Endothelial cell of umbilical vein (primary cell): ENCODE measurements at regions not wholly inside any gene's neighbourhood (a gene's known extent, or its start where the extent isn't known, plus 50 kb on each side); places are given as distances from the start of the nearest gene placed in this dataset.
"Not testable (repeated sequence)": the region's sequence is repeated elsewhere in the genome, so short reads cannot be mapped to it uniquely, and the experiment has no call there.

ENCODE experiments used
- BruUV-seq: library from RNA; stranded (reverse); fragments of 400-500 nt; replicated peaks from 2 replicates; lab custom pipeline; 2021; lab: Mats Ljungman, UMichigan
- CTCF ChIA-PET: fragments of 300-600, 350-600 bp; sonication (Branson Sonifier 250); formaldehyde crosslinking; loops from one replicate; lab custom pipeline; 2021; ENCODE audit warnings: antibody characterized with exemption, inconsistent platforms; lab: Charles Lee
- POLR2A ChIA-PET: fragments of 300-600, 350-600 bp; sonication (Branson Sonifier 250); formaldehyde crosslinking; loops from one replicate; lab custom pipeline; 2021; ENCODE audit warnings: antibody characterized with exemption, inconsistent platforms; lab: Charles Lee
- DNase-seq: peaks from one replicate; pipeline ENCODE4 v3.0.0-alpha.2; 2011; ENCODE audit warnings: low read depth, low spot score
- FAIRE-seq: peaks from 2 replicates; lab custom pipeline; 2011; peaks lifted over from hg19 to GRCh38; lab: Jason Lieb, UNC
- H2AFZ ChIP-seq: 2 replicates; pipeline ENCODE4 v1.6.0; 2012; ENCODE audit warnings: low read depth, low read length, control low read depth, inconsistent platforms
- H3K27ac ChIP-seq: 2 replicates; pipeline ENCODE4 v1.5.1; 2011; ENCODE audit warnings: low read depth, mild to moderate bottlenecking, control low read depth, low read length, moderate library complexity; ENCODE audit not compliant: insufficient read depth
- H3K27me3 ChIP-seq, 2 experiments: 2 replicates each; pipeline versions ENCODE4 v1.6.0 to v1.6.1; 2011; ENCODE audit warnings: low read length in 2 of 2, mixed read lengths in 1 of 2; ENCODE audit not compliant: control insufficient read depth in 2 of 2, insufficient read depth in 2 of 2
- H3K36me3 ChIP-seq, 2 experiments: 2 replicates in 1 of 2; 3 replicates in 1 of 2; pipeline ENCODE4 v1.5.1; 2011; ENCODE audit warnings: low read length in 2 of 2, mild to moderate bottlenecking in 1 of 2, moderate library complexity in 1 of 2; ENCODE audit not compliant: control insufficient read depth in 2 of 2, insufficient read depth in 2 of 2; ENCODE audit errors: extremely low read depth in 1 of 2
- H3K4me1 ChIP-seq: 3 replicates; pipeline ENCODE4 v1.5.1; 2011; ENCODE audit warnings: mild to moderate bottlenecking, low read length; ENCODE audit not compliant: control insufficient read depth, insufficient read depth; ENCODE audit errors: extremely low read depth
- H3K4me2 ChIP-seq: 2 replicates; pipeline ENCODE4 v1.6.1; 2011; ENCODE audit warnings: low read length, control low read depth, mixed read lengths; ENCODE audit not compliant: insufficient read depth
- H3K4me3 ChIP-seq, 3 experiments: fragments of 200-600 bp in 1 of 3; sonication (generic), shearing (Covaris generic) in 1 of 3; replicated peaks in 1 of 3; 2 replicates each; pipeline ENCODE4 v1.5.1; 2011 to 2016; ENCODE audit warnings: control low read depth in 3 of 3, low read length in 3 of 3, mild to moderate bottlenecking in 2 of 3, inconsistent platforms in 1 of 3, low read depth in 1 of 3, moderate library complexity in 1 of 3; ENCODE audit not compliant: insufficient read depth in 1 of 3
- H3K79me2 ChIP-seq: 2 replicates; pipeline ENCODE4 v1.6.0; 2012; ENCODE audit warnings: low read length, inconsistent platforms; ENCODE audit not compliant: control insufficient read depth, insufficient read depth
- H3K9ac ChIP-seq: replicated peaks from 2 replicates; pipeline ENCODE3; 2011; ENCODE audit warnings: low read length, control low read depth; ENCODE audit not compliant: insufficient read depth; ENCODE audit errors: extremely low read depth
- H3K9me1 ChIP-seq: replicated peaks from 3 replicates; pipeline ENCODE4 v1.6.0; 2011; ENCODE audit warnings: mild to moderate bottlenecking, low read length; ENCODE audit not compliant: control insufficient read depth, insufficient read depth; ENCODE audit errors: extremely low read depth
- H3K9me3 ChIP-seq: replicated peaks from 2 replicates; pipeline ENCODE4 v1.5.1; 2012; ENCODE audit warnings: low read length, inconsistent platforms; ENCODE audit not compliant: control insufficient read depth, insufficient read depth
- H4K20me1 ChIP-seq: replicated peaks from 2 replicates; pipeline ENCODE3; 2011; ENCODE audit warnings: mild to moderate bottlenecking, low read length; ENCODE audit not compliant: control insufficient read depth, insufficient read depth; ENCODE audit errors: extremely low read depth
- CTCF ChIP-seq, 2 donors: IDR thresholded peaks; 1 replicate in 1 of 2; 2 replicates in 1 of 2; pipeline ENCODE4 v1.5.1; 2011; ENCODE audit warnings: low read length in 2 of 2, mild to moderate bottlenecking in 2 of 2, moderate library complexity in 2 of 2, control low read depth in 1 of 2, inconsistent platforms in 1 of 2, low read depth in 1 of 2; ENCODE audit not compliant: insufficient read depth in 1 of 2; ENCODE audit errors: extremely low read depth in 1 of 2
- EZH2 ChIP-seq: IDR thresholded peaks from 2 replicates; pipeline ENCODE4 v1.6.1; 2012; ENCODE audit warnings: borderline replicate concordance, low read depth, mild to moderate bottlenecking, moderate library complexity, low read length, inconsistent platforms; ENCODE audit not compliant: severe bottlenecking
- FOS ChIP-seq: IDR thresholded peaks from 2 replicates; pipeline ENCODE4 v1.6.1; 2011; ENCODE audit warnings: mild to moderate bottlenecking, low read length, moderate library complexity, borderline replicate concordance; ENCODE audit not compliant: insufficient read depth
- GATA2 ChIP-seq: IDR thresholded peaks from 2 replicates; pipeline ENCODE4 v1.7.0; 2011; ENCODE audit warnings: low read depth, mild to moderate bottlenecking, moderate library complexity, mixed read lengths, low read length; ENCODE audit not compliant: insufficient read length, insufficient read depth
- JUN ChIP-seq: IDR thresholded peaks from 2 replicates; pipeline ENCODE4 v1.6.1; 2011; ENCODE audit warnings: borderline replicate concordance, low read depth; ENCODE audit not compliant: insufficient read length, insufficient read depth
- MAX ChIP-seq: IDR thresholded peaks from 2 replicates; pipeline ENCODE4 v1.6.1; 2011; ENCODE audit not compliant: insufficient read depth, insufficient read length
- MYC ChIP-seq: IDR thresholded peaks from one replicate; pipeline ENCODE4 v1.6.1; 2011; ENCODE audit warnings: mild to moderate bottlenecking, low read depth, low read length
- POLR2A ChIP-seq: IDR thresholded peaks from 2 replicates; pipeline ENCODE4 v1.6.1; 2012; ENCODE audit warnings: low read depth, mild to moderate bottlenecking, control low read depth, low read length
- POLR2AphosphoS5 ChIP-seq: IDR thresholded peaks from 2 replicates; pipeline ENCODE4 v1.6.1; 2012; ENCODE audit warnings: low read depth, mild to moderate bottlenecking, control low read depth, low read length, moderate library complexity; ENCODE audit not compliant: insufficient read depth
- dilution Hi-C: fragments of 300-500 bp; cut with MboI; formaldehyde crosslinking; loops from one replicate; pipeline ENCODE4 v1.15.0; 2019; ENCODE audit warnings: low sequenced_read_pairs; ENCODE audit not compliant: extremely low pct_ligation_motif_present
- intact Hi-C: fragments of 100-400 bp; cut with micrococcal nuclease; formaldehyde crosslinking; loops from one replicate; pipeline ENCODE4 v1.10.0; 2022

DNA sequence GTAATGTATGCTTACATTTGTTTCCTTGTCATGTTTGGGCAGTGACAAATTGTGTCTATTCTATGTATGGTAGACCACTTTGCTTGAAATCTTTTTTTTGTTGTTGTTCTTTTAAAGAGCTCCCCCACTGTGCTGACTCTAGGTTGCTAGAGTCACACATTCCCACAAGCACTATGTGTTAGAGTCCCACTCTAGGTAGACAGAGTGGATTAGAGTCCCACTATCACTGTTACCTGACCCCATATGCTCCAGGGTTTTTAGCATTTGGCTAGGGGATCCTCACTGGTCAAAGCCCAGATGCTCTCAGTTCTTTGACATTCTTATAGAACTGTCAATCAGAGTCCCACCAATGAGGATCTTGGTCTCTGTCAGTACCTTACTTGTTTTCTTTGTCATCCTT, 111.2 kb upstream of the TMSB4Y start:
- no peaks in the 10 kb centered on the region for H3K79me2 ChIP-seq
- no peaks in the 10 kb centered on the region for H3K27me3 ChIP-seq
- FAIRE-seq (no peak), DNase-seq (no peak)
- CTCF ChIA-PET: no interaction called here
- no peak overlapping the region for H3K9ac ChIP-seq
- no TSS peak for BruUV-seq
- dilution Hi-C loops (no loop called here), intact Hi-C loops (no loop called here)
- H3K4me3 ChIP-seq: no peak overlapping the region
- H3K4me2 ChIP-seq: no peak overlapping the region
- H3K27ac ChIP-seq: no peak overlapping the region
- H2AFZ ChIP-seq: no peak overlapping the region
- H3K9me1 ChIP-seq: no peaks in the 10 kb centered on the region
- TF ChIP-seq MYC: no peak
- TF ChIP-seq MAX: no peak
- TF ChIP-seq POLR2AphosphoS5: no peak
- no peak for TF ChIP-seq JUN
- TF ChIP-seq FOS: no peak
- no peak for TF ChIP-seq POLR2A
- TF ChIP-seq CTCF (IDR thresholded peaks at IDR 0.05; ENCODE audit: extremely low read depth in 1 of 2, insufficient read depth in 1 of 2, low read depth in 1 of 2, low read length in 2 of 2): no peak
- TF ChIP-seq GATA2: no peak
- no peak for TF ChIP-seq EZH2
- H3K36me3 ChIP-seq: no peaks in the 10 kb centered on the region
- no peaks in the 10 kb centered on the region for H4K20me1 ChIP-seq
- POLR2A ChIA-PET: no interaction called here
- H3K4me1 ChIP-seq: no peaks in the 10 kb centered on the region
- no peaks in the 10 kb centered on the region for H3K9me3 ChIP-seq

DNA sequence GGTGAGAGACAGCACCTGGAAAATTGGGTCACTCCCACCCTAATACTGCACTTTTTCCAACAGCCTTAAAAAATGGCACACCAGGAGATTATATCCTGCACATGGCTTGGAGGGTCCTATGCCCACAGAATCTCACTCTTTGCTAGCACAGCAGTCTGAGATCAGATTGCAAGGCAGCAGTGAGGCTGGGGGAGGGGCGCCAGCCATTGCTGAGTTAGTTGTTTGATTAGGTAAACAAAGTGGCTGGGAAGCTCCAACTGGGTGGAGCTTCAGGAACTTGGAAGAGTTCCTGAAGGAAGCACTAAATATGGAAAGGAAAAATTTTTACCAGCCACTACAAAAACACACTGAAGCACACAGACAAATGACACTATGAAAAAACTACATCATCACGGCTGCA, 91.1 kb upstream of the UTY start:
- H3K9me1 ChIP-seq, H4K20me1 ChIP-seq, CTCF ChIA-PET, dilution Hi-C loops, BruUV-seq, H3K4me1 ChIP-seq, DNase-seq, H3K4me3 ChIP-seq, H3K9ac ChIP-seq, H3K4me2 ChIP-seq, POLR2A ChIA-PET, H3K79me2 ChIP-seq, H2AFZ ChIP-seq, H3K27ac ChIP-seq, intact Hi-C loops, H3K36me3 ChIP-seq, H3K9me3 ChIP-seq, H3K27me3 ChIP-seq, FAIRE-seq: not testable (repeated sequence)
